Ishikawa (cell line): ENCODE measurements at regions not wholly inside any gene's neighbourhood (a gene's known extent, or its start where the extent isn't known, plus 50 kb on each side); places are given as distances from the start of the nearest gene placed in this dataset.

Experiments used
- CEBPB ChIP-seq: IDR thresholded peaks from 2 replicates; pipeline ENCODE4 v1.6.1; 2012
- CREB1 ChIP-seq: IDR thresholded peaks from 2 replicates; pipeline ENCODE4 v1.6.1; 2012; ENCODE audit warnings: low read depth
- EGR1 ChIP-seq: IDR thresholded peaks from 2 replicates; pipeline ENCODE4 v1.6.1; 2012
- EP300 ChIP-seq: IDR thresholded peaks from 2 replicates; pipeline ENCODE4 v1.6.1; 2012; ENCODE audit warnings: borderline replicate concordance
- FOXM1 ChIP-seq: IDR thresholded peaks from 2 replicates; pipeline ENCODE4 v1.6.1; 2012; ENCODE audit warnings: low read depth, borderline replicate concordance
- MAX ChIP-seq: IDR thresholded peaks from 2 replicates; pipeline ENCODE4 v1.6.1; 2012
- NFIC ChIP-seq: IDR thresholded peaks from 2 replicates; pipeline ENCODE4 v1.6.1; 2012
- RAD21 ChIP-seq: IDR thresholded peaks from 2 replicates; pipeline ENCODE4 v1.6.1; 2012; ENCODE audit warnings: low read depth
- REST ChIP-seq: IDR thresholded peaks from 2 replicates; pipeline ENCODE4 v1.6.1; 2012; ENCODE audit warnings: low read depth, mild to moderate bottlenecking
- TAF1 ChIP-seq: IDR thresholded peaks from 2 replicates; pipeline ENCODE4 v1.6.1; 2012; ENCODE audit warnings: low read depth, mild to moderate bottlenecking
- TCF12 ChIP-seq: IDR thresholded peaks from 2 replicates; pipeline ENCODE4 v1.6.1; 2012; ENCODE audit warnings: low read depth
- TEAD4 ChIP-seq: IDR thresholded peaks from 2 replicates; pipeline ENCODE4 v1.6.1; 2012
- USF1 ChIP-seq: IDR thresholded peaks from 2 replicates; pipeline ENCODE4 v1.6.1; 2012
- YY1 ChIP-seq: IDR thresholded peaks from 2 replicates; pipeline ENCODE4 v1.6.1; 2012; ENCODE audit warnings: low read depth
- ZBTB7A ChIP-seq: IDR thresholded peaks from 2 replicates; pipeline ENCODE4 v1.6.1; 2012; ENCODE audit warnings: low read depth

GRCh38 chr2:41910126-41910525, 137.7 kb upstream of the PKDCC start:
- TF ChIP-seq MAX (no peak), CEBPB (no peak), REST (no peak), TEAD4 (no peak), TAF1 (no peak), RAD21 (no peak), NFIC (no peak), EP300 (no peak), EGR1 (no peak), YY1 (no peak), CREB1 (no peak), ZBTB7A (no peak), FOXM1 (no peak), TCF12 (no peak), USF1 (no peak)

- TF ChIP-seq CREB1 (no peak), USF1 (no peak), NFIC (no peak), TAF1 (no peak), EP300 (no peak), EGR1 (no peak), TEAD4 (no peak), MAX (no peak), CEBPB (no peak), RAD21 (no peak), ZBTB7A (no peak), TCF12 (no peak), YY1 (no peak), FOXM1 (no peak)
These were observed 136.8 kb upstream of the PKDCC start for GRCh38 chr2:41911033-41911432.

- no peak for TF ChIP-seq TCF12
- no peak for TF ChIP-seq FOXM1
- TF ChIP-seq REST: no peak
- no peak for TF ChIP-seq MAX
- no peak for TF ChIP-seq CREB1
- TF ChIP-seq TEAD4: no peak
These were observed 135.5 kb upstream of the PKDCC start for GRCh38 chr2:41912337-41912736.

GRCh38 chr2:41912776-41913175, 135.0 kb upstream of the PKDCC start:
- TF ChIP-seq EP300: no peak
- TF ChIP-seq CREB1: no peak
- no peak for TF ChIP-seq TEAD4
- TF ChIP-seq REST: no peak
- no peak for TF ChIP-seq NFIC
- TF ChIP-seq YY1: no peak
- TF ChIP-seq ZBTB7A: no peak
- no peak for TF ChIP-seq TAF1
- no peak for TF ChIP-seq USF1
- TF ChIP-seq FOXM1: no peak
